ENCODE measurements at regions not wholly inside any gene's neighbourhood (a gene's known extent, or its start where the extent isn't known, plus 50 kb on each side); places are given as distances from the start of the nearest gene placed in this dataset.

DNA sequence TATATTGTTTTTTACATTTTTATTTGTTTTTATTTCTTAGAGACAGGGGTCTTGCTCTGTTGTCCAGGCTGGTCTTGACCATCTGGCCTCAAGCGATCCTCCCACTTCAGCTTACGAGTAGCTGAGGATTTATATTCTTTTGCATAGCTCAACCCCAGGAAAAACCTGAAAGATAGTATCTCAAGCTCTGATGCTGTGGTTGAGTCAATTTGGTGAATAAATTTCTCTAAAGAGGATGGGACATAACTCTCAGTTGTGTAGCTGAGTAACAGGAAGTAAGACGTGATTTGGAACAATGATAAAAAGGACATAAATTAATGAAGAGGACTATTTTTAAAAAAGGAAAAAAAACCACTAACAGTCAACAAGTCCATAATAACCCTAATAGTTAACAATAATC is 79.8 kb upstream of the TNFSF11 start:
- TF ChIP-seq, protein P1, sequence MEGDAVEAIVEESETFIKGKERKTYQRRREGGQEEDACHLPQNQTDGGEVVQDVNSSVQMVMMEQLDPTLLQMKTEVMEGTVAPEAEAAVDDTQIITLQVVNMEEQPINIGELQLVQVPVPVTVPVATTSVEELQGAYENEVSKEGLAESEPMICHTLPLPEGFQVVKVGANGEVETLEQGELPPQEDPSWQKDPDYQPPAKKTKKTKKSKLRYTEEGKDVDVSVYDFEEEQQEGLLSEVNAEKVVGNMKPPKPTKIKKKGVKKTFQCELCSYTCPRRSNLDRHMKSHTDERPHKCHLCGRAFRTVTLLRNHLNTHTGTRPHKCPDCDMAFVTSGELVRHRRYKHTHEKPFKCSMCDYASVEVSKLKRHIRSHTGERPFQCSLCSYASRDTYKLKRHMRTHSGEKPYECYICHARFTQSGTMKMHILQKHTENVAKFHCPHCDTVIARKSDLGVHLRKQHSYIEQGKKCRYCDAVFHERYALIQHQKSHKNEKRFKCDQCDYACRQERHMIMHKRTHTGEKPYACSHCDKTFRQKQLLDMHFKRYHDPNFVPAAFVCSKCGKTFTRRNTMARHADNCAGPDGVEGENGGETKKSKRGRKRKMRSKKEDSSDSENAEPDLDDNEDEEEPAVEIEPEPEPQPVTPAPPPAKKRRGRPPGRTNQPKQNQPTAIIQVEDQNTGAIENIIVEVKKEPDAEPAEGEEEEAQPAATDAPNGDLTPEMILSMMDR (IDR thresholded peaks at IDR 0.05; ENCODE audit: low read depth, low read length, poor library complexity, severe bottlenecking): no peak
- TF ChIP-seq EZH2phosphoT487 (IDR thresholded peaks at IDR 0.05; ENCODE audit: borderline replicate concordance, low read length): no peak
